Mucosa of gallbladder (tissue), 1 donor: ENCODE measurements at regions not wholly inside any gene's neighbourhood (a gene's known extent, or its start where the extent isn't known, plus 50 kb on each side); places are given as distances from the start of the nearest gene placed in this dataset.

Experiments
- DNase-seq: peaks from one replicate; pipeline ENCODE4 v3.0.0-alpha.2; 2020; ENCODE audit warnings: low spot score
- donor health status: DM: no; HTN: no; CAD: no.

GRCh38 chr6:169837529-169838250 is 86.3 kb downstream of the ERMARD start:
- no peak for DNase-seq

GRCh38 chr6:169833258-169833794 is 81.9 kb downstream of the ERMARD start:
- no peak for DNase-seq

- DNase-seq: peak; percentile 25
These were observed 81.0 kb downstream of the ERMARD start for GRCh38 chr6:169832247-169832948.

- peak; percentile 80 for DNase-seq
These were observed 80.2 kb downstream of the ERMARD start for GRCh38 chr6:169831450-169832246.
